Aorta (tissue), 5 donors: ENCODE measurements at regions not wholly inside any gene's neighbourhood (a gene's known extent, or its start where the extent isn't known, plus 50 kb on each side); places are given as distances from the start of the nearest gene placed in this dataset.
A peak's percentile ranks its signal among the peaks of the same experiment; 100 is the strongest.

Experiments
- ATAC-seq: fragments of 200-7000 bp; cut with Tn5 transposase; one replicate; pipeline ENCODE4 v1.9.1; 2022; ENCODE audit warnings: moderate library complexity; ENCODE audit not compliant: low FRiP score
- DNase-seq, 2 donors: peaks; one replicate each; pipeline ENCODE4 v3.0.0-alpha.2; 2020
- H3K27ac ChIP-seq, 2 donors: one replicate each; pipeline ENCODE4 v1.5.1; 2013; ENCODE audit warnings: low read length in 2 of 2, mild to moderate bottlenecking in 2 of 2, moderate library complexity in 2 of 2, control low read depth in 1 of 2, inconsistent platforms in 1 of 2, low read depth in 1 of 2
- H3K27me3 ChIP-seq, 2 donors: one replicate each; pipeline ENCODE4 v1.6.1; 2013; ENCODE audit warnings: control low read depth in 1 of 2, low read length in 1 of 2, mild to moderate bottlenecking in 1 of 2, moderate library complexity in 1 of 2; ENCODE audit not compliant: insufficient read depth in 2 of 2, control insufficient read depth in 1 of 2
- H3K36me3 ChIP-seq, 2 donors: one replicate each; pipeline ENCODE4 v1.6.1; 2013; ENCODE audit warnings: control low read depth in 1 of 2, low read length in 1 of 2, mild to moderate bottlenecking in 1 of 2; ENCODE audit not compliant: insufficient read depth in 2 of 2, control insufficient read depth in 1 of 2
- H3K4me1 ChIP-seq, 2 donors: one replicate each; pipeline ENCODE4 v1.6.1; 2013; ENCODE audit warnings: low read length in 2 of 2, control low read depth in 1 of 2, mild to moderate bottlenecking in 1 of 2, moderate library complexity in 1 of 2; ENCODE audit not compliant: insufficient read depth in 2 of 2, control insufficient read depth in 1 of 2
- H3K4me3 ChIP-seq, 2 donors: one replicate each; pipeline ENCODE4 v1.5.1; 2013; ENCODE audit warnings: low read length in 2 of 2, control low read depth in 1 of 2, mild to moderate bottlenecking in 1 of 2
- H3K9me3 ChIP-seq: one replicate; pipeline ENCODE4 v1.6.1; 2013; ENCODE audit warnings: mild to moderate bottlenecking, low read length; ENCODE audit not compliant: control insufficient read depth
- WGBS, 2 donors: extraction: QIAGEN DNeasy Blood & Tissue Kit; methylation state at CpG; one replicate each; pipeline ENCODE4 v1.1.7; 2013; 5-methylcytosine and 5-hydroxymethylcytosine counted together
- intact Hi-C, 2 donors: fragments of 100-400 bp; cut with DNase I; formaldehyde crosslinking; loops; one replicate each; pipeline versions ENCODE4 v1.14.2 to v1.15.0; 2022
- donor health status: healthy with polysubstance abuse.
- donor health status: Bipolar disorder and iron deficiency.
- donor health status: DM: no; HTN: no; CAD: no.
- donor health status: DM: no; HTN: no; CAD: no.
- donor health status: DM: yes; HTN: yes; CAD: no.

GRCh38 chr11:122040464-122040863, 75.6 kb downstream of the BLID start:
- intact Hi-C loops, result no loop called here
- no peak overlapping the region for H3K4me3 ChIP-seq
- no peaks in the 10 kb centered on the region for H3K27me3 ChIP-seq
- ATAC-seq, result no peak
- DNase-seq, result no peak
- peak overlapping the region in 1 of 2 donors; percentile 54 for H3K27ac ChIP-seq
- peaks cover 5 to 12% of the 10 kb centered on the region in 2 donors for H3K4me1 ChIP-seq
- no peaks in the 10 kb centered on the region for H3K9me3 ChIP-seq
- 65 to 66% methylated on average over 6 of the region's 6 CpGs for WGBS, 2 donors
- no peaks in the 10 kb centered on the region for H3K36me3 ChIP-seq

GRCh38 chr11:122038543-122038942, 77.5 kb downstream of the BLID start:
- ATAC-seq (no peak), DNase-seq (no peak)
- no peaks in the 10 kb centered on the region for H3K9me3 ChIP-seq
- no peaks in the 10 kb centered on the region for H3K27me3 ChIP-seq
- WGBS, 2 donors, result 33 to 48% methylated on average over 2 of the region's 2 CpGs
- intact Hi-C loops, result loop anchor here in 1 of 2 donors (5.0 kb wide), 1 partner anchor 164 kb away; no protein-coding TSS in a partner anchor
- H3K36me3 ChIP-seq, result no peaks in the 10 kb centered on the region
- H3K4me3 ChIP-seq, result no peak overlapping the region
- H3K27ac ChIP-seq, result no peak overlapping the region
- H3K4me1 ChIP-seq, result peaks cover 3 to 8% of the 10 kb centered on the region in 2 donors

GRCh38 chr11:122037911-122038310, 78.1 kb downstream of the BLID start:
- Histone ChIP-seq H3K9me3 (no peaks in the 10 kb centered on the region), H3K27me3 (no peaks in the 10 kb centered on the region), H3K36me3 (no peaks in the 10 kb centered on the region), H3K27ac (peak overlapping the region in 1 of 2 donors; percentile 88), H3K4me3 (no peak overlapping the region), H3K4me1 (peaks cover 3 to 8% of the 10 kb centered on the region in 2 donors)
- DNase-seq (no peak), ATAC-seq (no peak)
- intact Hi-C loops, result loop anchor here in 1 of 2 donors (5.0 kb wide), 1 partner anchor 164 kb away; no protein-coding TSS in a partner anchor

- WGBS, 2 donors, result 53 to 62% methylated on average over 6 of the region's 6 CpGs
- intact Hi-C loops, result loop anchor here in 1 of 2 donors (5.0 kb wide), 1 partner anchor 166 kb away; no protein-coding TSS in a partner anchor
Measured at GRCh38 chr11:122036493-122036892, 79.5 kb downstream of the BLID start.

GRCh38 chr11:122036018-122036417, 80.0 kb downstream of the BLID start:
- Histone ChIP-seq H3K9me3 (no peaks in the 10 kb centered on the region), H3K4me3 (no peak overlapping the region), H3K4me1 (peaks cover 3 to 8% of the 10 kb centered on the region in 2 donors), H3K27ac (no peak overlapping the region), H3K36me3 (no peaks in the 10 kb centered on the region), H3K27me3 (no peaks in the 10 kb centered on the region)
- WGBS, 2 donors, result 2 to 10% methylated on average over 1 of the region's 1 CpG
- ATAC-seq (peak; percentile 31), DNase-seq (no peak)
- intact Hi-C loops, result loop anchor here in 1 of 2 donors (5.0 kb wide), 1 partner anchor 166 kb away; no protein-coding TSS in a partner anchor

More at GRCh38 chr11:122036493-122036892, 79.5 kb downstream of the BLID start:
- no peak overlapping the region for H3K27ac ChIP-seq
- no peaks in the 10 kb centered on the region for H3K9me3 ChIP-seq
- H3K36me3 ChIP-seq, result no peaks in the 10 kb centered on the region
- H3K27me3 ChIP-seq, result no peaks in the 10 kb centered on the region
- DNase-seq (no peak), ATAC-seq (no peak)
- peaks cover 3 to 8% of the 10 kb centered on the region in 2 donors for H3K4me1 ChIP-seq
- no peak overlapping the region for H3K4me3 ChIP-seq

DNA sequence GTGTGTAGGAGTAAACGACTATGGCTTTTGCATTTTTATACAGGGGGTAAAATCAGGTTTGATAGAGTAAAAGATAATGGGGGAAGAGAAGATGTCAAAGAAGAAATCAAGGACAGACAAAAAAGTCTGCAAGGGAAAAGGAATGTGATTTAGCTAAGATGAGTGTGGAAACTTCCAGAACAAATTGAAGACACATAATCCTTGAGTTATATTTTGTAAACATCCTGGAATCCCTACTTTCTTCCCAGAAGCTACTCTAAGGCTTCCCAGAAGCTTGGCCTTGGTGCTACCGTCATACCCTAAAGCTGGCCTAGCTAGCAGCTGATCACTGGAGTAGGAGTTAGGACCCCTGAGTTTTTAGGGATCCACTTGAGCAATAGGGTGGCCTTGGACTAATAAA, 82.4 kb downstream of the BLID start:
- H3K9me3 ChIP-seq, result no peaks in the 10 kb centered on the region
- no peak for ATAC-seq
- H3K36me3 ChIP-seq, result no peaks in the 10 kb centered on the region
- peaks cover 4 to 8% of the 10 kb centered on the region in 2 donors for H3K4me1 ChIP-seq
- intact Hi-C loops, result no loop called here
- H3K27ac ChIP-seq, result no peak overlapping the region
- no peak overlapping the region for H3K4me3 ChIP-seq
- WGBS, 2 donors, result 95 to 97% methylated on average over 2 of the region's 2 CpGs
- no peaks in the 10 kb centered on the region for H3K27me3 ChIP-seq
- DNase-seq, result no peak

DNA sequence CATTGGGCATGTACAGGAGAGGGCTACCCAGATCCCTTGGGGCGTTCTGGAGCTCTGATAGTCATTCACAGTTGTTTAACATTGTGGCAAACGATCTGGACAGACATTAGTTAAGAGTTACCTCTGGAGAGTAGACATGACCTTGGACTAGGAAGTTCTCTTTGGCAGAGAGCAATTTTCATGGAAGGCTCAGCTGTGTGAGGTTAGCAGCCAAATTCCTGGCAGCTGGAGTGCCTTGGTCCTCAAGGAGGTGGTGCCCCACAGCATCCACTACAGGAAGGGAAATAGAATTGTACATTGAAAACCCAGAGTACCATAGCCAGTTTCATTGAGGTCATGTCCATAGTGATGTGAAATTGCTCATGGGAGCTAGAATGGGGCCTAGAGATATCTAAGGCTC, 82.8 kb downstream of the BLID start:
- H3K9me3 ChIP-seq, result no peaks in the 10 kb centered on the region
- no peaks in the 10 kb centered on the region for H3K27me3 ChIP-seq
- H3K27ac ChIP-seq, result no peak overlapping the region
- DNase-seq (no peak), ATAC-seq (no peak)
- peaks cover 4 to 8% of the 10 kb centered on the region in 2 donors for H3K4me1 ChIP-seq
- intact Hi-C loops, result no loop called here
- 83 to 89% methylated on average over 2 of the region's 2 CpGs for WGBS, 2 donors
- peaks cover 0 to 2% of the 10 kb centered on the region in 2 donors for H3K36me3 ChIP-seq
- H3K4me3 ChIP-seq, result no peak overlapping the region

DNA sequence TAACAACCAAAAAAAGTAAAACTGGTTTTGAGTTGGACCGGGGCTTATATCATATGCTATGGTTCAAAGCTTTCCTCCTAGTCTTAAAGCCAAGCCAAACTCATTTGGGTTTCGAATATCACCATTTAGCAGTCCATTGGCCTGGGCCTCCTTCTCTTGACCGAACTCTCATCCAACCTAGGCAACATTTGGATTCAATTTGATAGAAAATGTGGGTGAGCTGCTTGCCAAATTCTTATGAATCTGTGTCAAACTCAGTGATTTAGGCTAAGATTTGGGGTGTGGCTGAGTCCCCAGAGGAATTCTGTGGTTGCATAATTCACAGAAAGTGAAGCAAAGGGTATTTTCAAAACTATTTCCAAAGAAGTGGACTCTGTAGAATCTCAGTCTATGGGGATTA, 83.7 kb downstream of the BLID start:
- Histone ChIP-seq H3K9me3 (no peaks in the 10 kb centered on the region), H3K36me3 (peaks cover 0 to 2% of the 10 kb centered on the region in 2 donors), H3K4me3 (no peak overlapping the region), H3K27ac (no peak overlapping the region), H3K27me3 (no peaks in the 10 kb centered on the region), H3K4me1 (peaks cover 2 to 8% of the 10 kb centered on the region in 2 donors)
- DNase-seq, result no peak
- peak; percentile 58 for ATAC-seq
- intact Hi-C loops, result no loop called here
- 70 to 78% methylated on average over 3 of the region's 3 CpGs for WGBS, 2 donors

- ATAC-seq, result peak; percentile 3
- no peak overlapping the region for H3K4me3 ChIP-seq
Measured at GRCh38 chr11:122031813-122032212, 84.2 kb downstream of the BLID start.

More at GRCh38 chr11:122031813-122032212, 84.2 kb downstream of the BLID start:
- intact Hi-C loops, result no loop called here
- H3K36me3 ChIP-seq, result peaks cover 0 to 2% of the 10 kb centered on the region in 2 donors
- H3K27me3 ChIP-seq, result no peaks in the 10 kb centered on the region
- WGBS, 2 donors, result 92 to 97% methylated on average over 1 of the region's 1 CpG
- H3K9me3 ChIP-seq, result no peaks in the 10 kb centered on the region
- no peak overlapping the region for H3K27ac ChIP-seq
- peaks cover 2 to 8% of the 10 kb centered on the region in 2 donors for H3K4me1 ChIP-seq
- DNase-seq, result no peak
